NCI-H526 (cell line): ENCODE measurements at regions not wholly inside any gene's neighbourhood (a gene's known extent, or its start where the extent isn't known, plus 50 kb on each side); places are given as distances from the start of the nearest gene placed in this dataset.

Experiments used
- DNase-seq, 2 experiments: peaks; one replicate each; lab custom pipeline; 2025; lab: John Stamatoyannopoulos, UW

GRCh38 chr1:87820668-87821334 lies 492.1 kb downstream of the LMO4 start:
- no peak for DNase-seq

- no peak for DNase-seq
These were observed 492.6 kb downstream of the LMO4 start for GRCh38 chr1:87821335-87821697.

DNA sequence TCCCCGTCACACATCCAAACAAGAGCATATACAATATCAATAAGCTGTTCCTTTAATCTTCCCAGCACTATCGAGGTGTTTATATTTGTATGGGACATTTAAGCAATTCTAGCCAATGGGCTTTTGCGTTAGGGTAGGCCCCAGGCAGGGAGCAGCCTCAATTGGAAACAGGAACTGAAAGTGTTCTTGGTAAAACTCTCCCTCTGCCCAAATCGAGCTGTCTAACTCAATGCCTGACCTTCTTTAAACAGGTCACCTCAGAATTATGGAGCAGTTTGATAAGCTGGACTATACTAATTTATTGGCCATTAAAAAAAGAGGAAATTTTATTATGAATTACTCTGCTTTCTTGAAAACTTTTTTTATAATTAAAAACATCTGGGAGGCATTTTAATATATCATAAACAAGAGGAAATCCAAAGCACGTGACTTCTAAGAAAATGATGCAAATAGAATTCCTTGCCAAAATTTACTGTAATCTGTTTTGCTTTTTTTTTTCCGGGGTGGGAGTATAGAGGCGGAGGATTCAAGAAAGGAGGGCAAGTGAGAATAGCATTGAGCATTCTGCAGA lies 498.1 kb downstream of the LMO4 start:
- DNase-seq: no peak

GRCh38 chr1:87829360-87829759 lies 500.7 kb downstream of the LMO4 start:
- no peak for DNase-seq

DNA sequence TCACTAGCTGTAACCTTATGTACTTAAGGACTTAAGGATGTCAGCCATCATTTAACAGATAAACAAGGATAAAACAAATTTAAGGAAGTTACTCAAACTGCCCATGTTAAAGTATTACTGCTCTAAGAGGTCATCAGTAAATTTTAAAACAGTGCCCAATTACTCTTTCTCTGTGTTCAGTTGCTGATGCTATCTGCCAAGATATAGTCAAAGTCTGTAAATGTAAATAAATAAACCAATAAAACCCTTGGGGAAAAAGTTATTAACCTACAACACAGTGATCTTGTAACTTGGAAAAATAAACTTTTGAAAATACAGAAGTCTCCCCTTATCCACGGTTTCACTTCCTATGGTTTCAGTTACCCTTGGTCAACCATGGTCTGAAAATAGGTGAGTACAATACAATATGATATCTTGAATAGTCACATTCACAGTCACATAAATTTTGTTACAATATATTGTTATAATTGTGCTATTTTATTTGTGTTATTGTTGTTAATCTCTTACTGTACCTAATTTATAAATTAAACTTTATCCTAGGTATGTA lies 501.8 kb downstream of the LMO4 start:
- no peak for DNase-seq

DNA sequence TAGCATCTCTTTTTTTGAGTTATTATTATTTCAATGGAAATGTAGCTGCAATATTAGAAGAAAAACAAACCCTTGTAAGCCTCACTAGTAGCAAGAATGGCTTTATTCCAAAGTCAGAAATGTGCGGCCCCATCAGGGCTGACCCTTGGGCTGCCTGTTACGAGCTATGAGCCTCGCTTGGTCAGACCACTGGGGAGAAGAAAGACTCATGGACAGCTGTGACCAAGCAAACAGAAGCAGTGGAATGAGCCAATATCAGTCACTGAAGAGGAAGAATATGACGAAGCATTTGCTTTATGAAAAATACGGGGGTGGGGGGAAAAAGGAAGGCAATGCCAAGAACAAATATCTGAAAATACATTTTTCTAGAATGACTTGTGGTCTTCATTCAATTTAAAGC lies 504.5 kb downstream of the LMO4 start:
- no peak for DNase-seq

GRCh38 chr1:87834151-87834550 lies 505.5 kb downstream of the LMO4 start:
- no peak for DNase-seq

GRCh38 chr1:87834941-87835340 lies 506.3 kb downstream of the LMO4 start:
- DNase-seq: no peak

DNA sequence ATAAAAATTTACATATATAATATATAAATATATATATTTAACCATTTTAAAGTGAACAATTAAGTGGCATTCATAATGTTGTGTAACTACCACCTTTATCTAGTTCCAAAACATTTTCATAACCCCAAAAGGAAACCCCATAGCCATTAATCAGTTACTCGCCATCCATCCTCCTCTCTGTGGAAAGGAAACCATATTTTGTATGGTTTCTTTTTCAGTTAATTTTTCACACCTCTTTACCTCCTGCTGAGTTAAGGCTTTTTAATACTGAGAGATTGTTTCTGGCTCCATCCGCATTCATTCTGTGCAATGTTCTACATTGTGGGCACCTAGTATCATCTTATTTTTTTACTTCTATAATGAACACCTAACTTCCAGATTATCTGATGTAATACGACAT lies 512.1 kb downstream of the LMO4 start:
- no peak for DNase-seq

GRCh38 chr1:87841332-87841731 lies 512.7 kb downstream of the LMO4 start:
- DNase-seq: no peak

GRCh38 chr1:87842156-87842555 lies 513.5 kb downstream of the LMO4 start:
- DNase-seq: no peak

DNA sequence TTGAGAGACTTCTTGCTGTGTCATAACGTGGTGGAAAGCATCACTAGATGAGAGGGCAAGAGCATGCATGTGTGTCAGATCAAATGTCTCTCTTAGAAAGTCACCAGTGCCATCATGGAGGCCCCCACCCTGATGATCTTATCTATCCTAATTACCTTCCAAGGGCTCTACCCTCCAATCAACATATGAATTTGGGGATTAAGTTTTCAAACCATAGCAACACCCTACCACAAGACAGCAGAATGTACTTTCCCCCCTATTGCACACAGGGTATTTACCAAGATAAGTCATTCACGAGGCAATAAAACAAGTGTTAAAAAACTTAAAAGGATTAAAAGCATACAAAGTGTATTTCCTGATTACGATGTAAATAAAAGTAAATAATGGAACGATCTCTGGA lies 515.6 kb downstream of the LMO4 start:
- no peak for DNase-seq

GRCh38 chr1:87851490-87851889 lies 522.8 kb downstream of the LMO4 start:
- DNase-seq: no peak

- no peak for DNase-seq
These were observed 523.9 kb downstream of the LMO4 start for GRCh38 chr1:87852410-87853161.

DNA sequence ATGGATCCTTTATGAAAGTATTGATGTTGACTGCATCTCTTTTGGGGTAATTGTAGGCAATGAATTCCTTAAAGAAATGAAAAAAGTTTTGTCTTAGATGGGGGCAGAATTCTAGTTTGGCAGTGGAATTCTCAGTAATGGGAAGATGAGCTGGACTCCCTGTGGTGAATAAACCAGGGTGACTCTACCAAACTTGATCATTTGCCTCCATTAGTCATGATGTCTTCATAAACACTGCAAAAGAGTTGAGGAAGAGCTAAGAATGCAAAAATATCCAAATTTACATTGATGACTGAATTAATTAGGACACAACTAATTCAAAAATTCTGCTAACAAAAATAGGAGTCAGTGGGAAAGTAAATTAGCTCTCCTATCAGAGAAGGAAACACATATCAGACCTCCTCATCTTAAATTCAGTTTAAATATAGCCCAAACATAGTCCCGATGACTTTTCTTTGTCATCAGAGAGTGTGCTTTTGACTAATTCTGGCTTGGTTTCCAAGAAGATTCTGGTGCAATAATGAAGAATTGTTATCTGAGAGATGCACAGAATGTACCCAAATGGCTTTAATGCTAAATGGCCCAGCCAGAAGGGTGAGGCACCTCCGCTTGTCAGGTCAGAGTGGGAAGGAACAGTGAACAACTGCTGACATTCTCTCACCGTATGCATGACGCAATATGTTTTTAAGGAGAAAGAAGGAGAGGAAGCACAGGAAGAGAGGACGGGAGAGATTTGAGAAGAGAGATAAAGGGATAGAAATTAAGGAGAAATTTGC lies 525.1 kb downstream of the LMO4 start:
- no peak for DNase-seq

GRCh38 chr1:87863317-87863716 lies 534.6 kb downstream of the LMO4 start:
- DNase-seq: no peak

GRCh38 chr1:87864676-87865075 lies 536.0 kb downstream of the LMO4 start:
- DNase-seq: no peak

GRCh38 chr1:87866416-87866815 lies 537.7 kb downstream of the LMO4 start:
- no peak for DNase-seq

DNA sequence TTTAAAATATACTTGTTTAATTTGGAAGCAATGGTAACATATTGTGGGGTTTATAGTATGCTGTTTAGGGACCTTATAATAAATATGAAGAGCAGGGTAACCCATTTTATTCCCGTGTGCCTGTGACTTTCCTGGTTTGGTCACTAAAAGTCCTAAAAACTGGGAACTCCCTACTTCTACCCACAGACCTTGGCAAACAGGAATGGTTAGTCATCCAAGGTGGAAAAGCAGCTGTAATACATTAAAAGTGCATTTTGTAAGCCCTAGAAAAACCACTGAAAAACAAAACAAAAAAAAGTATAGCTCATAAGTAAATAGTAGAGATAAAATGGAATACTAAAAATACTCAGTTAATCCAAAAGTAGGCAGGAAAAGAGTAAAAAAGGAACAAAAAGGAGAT lies 538.9 kb downstream of the LMO4 start:
- DNase-seq: no peak

DNA sequence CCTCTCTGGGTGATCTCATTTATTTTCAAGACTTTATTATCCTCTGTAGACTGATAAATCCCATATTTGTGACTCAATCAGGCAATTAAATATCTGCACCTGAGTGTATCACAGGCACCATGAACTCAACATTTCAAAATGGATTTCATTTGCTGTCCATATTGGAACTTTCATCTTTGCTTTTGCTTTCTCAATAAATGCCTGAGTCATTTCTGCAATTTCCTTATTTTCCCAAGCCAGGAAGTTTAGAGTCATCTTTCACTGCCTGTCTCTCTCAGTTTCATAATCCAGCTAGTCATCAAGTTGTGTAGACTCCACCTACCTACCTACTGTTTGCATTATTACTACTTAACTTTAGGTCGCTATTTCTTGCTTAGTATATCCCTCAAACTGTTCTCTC lies 540.9 kb downstream of the LMO4 start:
- no peak for DNase-seq

- DNase-seq: no peak
These were observed 543.5 kb downstream of the LMO4 start for GRCh38 chr1:87872189-87872588.

DNA sequence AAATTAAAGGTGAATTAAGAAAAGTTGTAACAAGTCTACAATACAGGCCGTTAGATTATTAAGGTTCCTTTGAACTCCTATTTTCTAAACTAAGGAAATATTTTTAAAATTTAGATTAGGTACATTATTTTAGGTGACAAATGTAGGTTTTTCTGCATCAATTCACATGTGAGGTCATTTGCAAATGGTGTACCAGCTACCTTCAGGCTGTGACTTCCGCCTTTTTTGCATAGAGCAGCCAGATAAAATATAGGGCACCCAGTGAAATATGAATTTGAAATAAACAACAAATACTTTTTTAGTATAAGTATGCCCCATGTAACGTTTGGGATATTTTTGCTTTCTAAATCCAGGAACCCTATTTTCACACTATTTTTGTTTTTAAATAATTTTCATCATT lies 544.0 kb downstream of the LMO4 start:
- DNase-seq: no peak

DNA sequence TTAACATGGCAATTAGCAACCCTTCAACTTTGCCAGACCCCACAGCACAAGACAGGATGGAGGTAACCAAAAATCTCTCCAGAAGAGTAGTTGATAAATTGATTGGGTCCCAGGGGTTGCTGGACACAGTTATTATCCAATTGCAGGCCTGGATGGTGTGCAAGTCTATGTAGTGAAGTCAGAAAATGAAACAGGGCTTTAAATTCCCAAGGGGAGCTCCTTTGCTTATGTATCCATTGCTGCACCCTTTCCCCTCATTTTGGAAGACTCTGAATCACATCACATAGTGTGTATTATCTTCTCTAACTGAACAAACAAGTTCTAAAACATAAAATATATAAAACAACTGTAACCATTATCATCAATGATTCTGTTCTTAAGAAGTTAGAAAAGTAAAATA lies 550.2 kb downstream of the LMO4 start:
- no peak for DNase-seq
